Endodermal cell (in vitro differentiated cells): ENCODE measurements at regions not wholly inside any gene's neighbourhood (a gene's known extent, or its start where the extent isn't known, plus 50 kb on each side); places are given as distances from the start of the nearest gene placed in this dataset.

Source experiments
- DNase-seq: peaks from one replicate; pipeline ENCODE4 v3.0.0-alpha.2; 2017
- H3K27ac ChIP-seq: 2 replicates; pipeline ENCODE4 v1.5.1; 2013; ENCODE audit warnings: mild to moderate bottlenecking, low read depth, low read length, moderate library complexity
- H3K27me3 ChIP-seq: 2 replicates; pipeline ENCODE4 v1.6.1; 2013; ENCODE audit warnings: mild to moderate bottlenecking, low read length, moderate library complexity; ENCODE audit not compliant: insufficient read depth, control insufficient read depth, poor library complexity, severe bottlenecking
- H3K36me3 ChIP-seq: 2 replicates; pipeline ENCODE4 v1.7.0; 2013; ENCODE audit warnings: mild to moderate bottlenecking, low read length, moderate library complexity; ENCODE audit not compliant: control insufficient read depth, insufficient read depth
- H3K4me1 ChIP-seq: one replicate; pipeline ENCODE4 v1.7.0; 2013; ENCODE audit warnings: low read length; ENCODE audit not compliant: control insufficient read depth, insufficient read depth
- H3K4me3 ChIP-seq: 2 replicates; pipeline ENCODE4 v1.5.1; 2013; ENCODE audit warnings: mild to moderate bottlenecking, low read length, moderate library complexity
- H3K9ac ChIP-seq: 2 replicates; pipeline ENCODE4 v1.6.1; 2013; ENCODE audit warnings: mild to moderate bottlenecking, low read length, moderate library complexity; ENCODE audit not compliant: poor library complexity, severe bottlenecking; ENCODE audit errors: extremely low read depth
- H3K9me3 ChIP-seq: 2 replicates; pipeline ENCODE4 v1.6.1; 2013; ENCODE audit warnings: mild to moderate bottlenecking, low read length, moderate library complexity; ENCODE audit not compliant: control insufficient read depth
- H3K27ac Mint-ChIP-seq: 2 replicates; pipeline ENCODE4 v1.8.0; 2020; ENCODE audit warnings: mixed read lengths
- H3K27me3 Mint-ChIP-seq: 2 replicates; pipeline ENCODE4 v1.8.0; 2021; ENCODE audit warnings: mild to moderate bottlenecking, mixed read lengths; ENCODE audit not compliant: insufficient read depth
- H3K36me3 Mint-ChIP-seq: 2 replicates; pipeline ENCODE4 v1.8.0; 2020; ENCODE audit warnings: low read depth, mixed read lengths
- H3K4me1 Mint-ChIP-seq: 2 replicates; pipeline ENCODE4 v1.8.0; 2020; ENCODE audit warnings: mixed read lengths
- H3K4me3 Mint-ChIP-seq: 2 replicates; pipeline ENCODE4 v1.8.0; 2020; ENCODE audit warnings: mild to moderate bottlenecking, moderate library complexity, mixed read lengths
- H3K9me3 Mint-ChIP-seq: 2 replicates; pipeline ENCODE4 v1.8.0; 2020; ENCODE audit warnings: mild to moderate bottlenecking, mixed read lengths
- CTCF ChIP-seq: fragments of 200-600 bp; sonication (generic); conservative IDR thresholded peaks from 2 replicates; pipeline ENCODE4 v1.5.0; 2021; ENCODE audit warnings: antibody characterized with exemption, mild to moderate bottlenecking
- WGBS, 2 experiments: methylation state at CpG; one replicate each; pipeline versions ENCODE4 v1.1.5 to v1.1.7; 2013; ENCODE audit warnings: missing lambda C conversion rate in 2 of 2, mixed read lengths in 1 of 2; ENCODE audit not compliant: insufficient coverage in 1 of 2, insufficient read length in 1 of 2; 5-methylcytosine and 5-hydroxymethylcytosine counted together

- peaks cover 4% of the 10 kb centered on the region for H3K27me3 Mint-ChIP-seq
- H3K36me3 Mint-ChIP-seq: no peaks in the 10 kb centered on the region
- H3K27ac Mint-ChIP-seq: no peak overlapping the region
- DNase-seq: no peak
- 90 to 94% methylated on average over 9 to 12 of the region's 12 CpGs for WGBS, 2 experiments
- peaks cover 9% of the 10 kb centered on the region for H3K9me3 Mint-ChIP-seq
- H3K4me3 Mint-ChIP-seq: no peak overlapping the region
- peaks cover 8% of the 10 kb centered on the region for H3K9me3 ChIP-seq
- no peak overlapping the region for H3K9ac ChIP-seq
- no peak for TF ChIP-seq CTCF
- no peaks in the 10 kb centered on the region for H3K27me3 ChIP-seq
- no peak overlapping the region for H3K27ac ChIP-seq
- H3K36me3 ChIP-seq: no peaks in the 10 kb centered on the region
- no peaks in the 10 kb centered on the region for H3K4me1 ChIP-seq
- H3K4me3 ChIP-seq: no peak overlapping the region
- H3K4me1 Mint-ChIP-seq: no peaks in the 10 kb centered on the region
Measured at GRCh38 chr7:98795741-98796493, 73.9 kb downstream of the TMEM130 start.
